Psoas muscle (tissue), 7 donors: ENCODE measurements at regions not wholly inside any gene's neighbourhood (a gene's known extent, or its start where the extent isn't known, plus 50 kb on each side); places are given as distances from the start of the nearest gene placed in this dataset.

Experiments
- ATAC-seq, 4 donors: fragments of 200-7000 bp; cut with Tn5 transposase; one replicate each; pipeline ENCODE4 v1.9.1; 2020; ENCODE audit warnings: moderate library complexity in 3 of 4, mild to moderate bottlenecking in 2 of 4
- DNase-seq, 2 donors: peaks; one replicate each; pipeline ENCODE4 v3.0.0-alpha.2; 2020
- H3K27ac ChIP-seq: fragments of 200-600 bp; one replicate; pipeline ENCODE4 v1.8.0; 2022
- H3K27me3 ChIP-seq, 3 donors: fragments of 200-600 bp in 1 of 3; one replicate each; pipeline versions ENCODE4 v1.6.1 to v1.8.0; 2013 to 2022; ENCODE audit warnings: low read length in 2 of 3, mild to moderate bottlenecking in 2 of 3, moderate library complexity in 1 of 3; ENCODE audit not compliant: insufficient read depth in 3 of 3
- H3K36me3 ChIP-seq, 2 donors: fragments of 200-600 bp in 1 of 2; one replicate each; pipeline versions ENCODE4 v1.6.1 to v1.8.0; 2013 to 2022; ENCODE audit warnings: low read depth in 1 of 2, mild to moderate bottlenecking in 1 of 2, moderate library complexity in 1 of 2; ENCODE audit not compliant: insufficient read depth in 1 of 2
- H3K4me1 ChIP-seq: fragments of 200-600 bp; one replicate; pipeline ENCODE4 v1.8.0; 2022
- H3K4me3 ChIP-seq: fragments of 200-600 bp; one replicate; pipeline ENCODE4 v1.8.0; 2022; ENCODE audit warnings: mild to moderate bottlenecking
- H3K9me3 ChIP-seq: fragments of 200-600 bp; one replicate; pipeline ENCODE4 v1.8.0; 2022
- WGBS, 3 donors: extraction: QIAGEN DNeasy Blood & Tissue Kit; methylation state at CpG; one replicate each; pipeline versions ENCODE4 v1.1.6 to v1.1.7; 2013; 5-methylcytosine and 5-hydroxymethylcytosine counted together
- intact Hi-C, 2 donors: fragments of 100-400 bp; cut with DNase I; formaldehyde crosslinking; loops; one replicate each; pipeline versions ENCODE4 v1.11.0 to v1.14.2; 2022
- TF ChIP-seq, protein P1 (sequence below): fragments of 200-600 bp; IDR thresholded peaks from one replicate; pipeline ENCODE4 v1.8.0; 2022; ENCODE audit warnings: antibody characterized with exemption
- donor health status: healthy with polysubstance abuse.
- donor health status: DM: no; HTN: no; CAD: no; lungs with moderate emphysema.
- donor health status: Bipolar disorder and iron deficiency.
- donor health status: healthy.
- donor health status: DM: yes; HTN: yes; CAD: no.
- donor health status: DM: no; HTN: no; CAD: no.
- donor health status: DM: yes; HTN: yes; CAD: no.

DNA sequence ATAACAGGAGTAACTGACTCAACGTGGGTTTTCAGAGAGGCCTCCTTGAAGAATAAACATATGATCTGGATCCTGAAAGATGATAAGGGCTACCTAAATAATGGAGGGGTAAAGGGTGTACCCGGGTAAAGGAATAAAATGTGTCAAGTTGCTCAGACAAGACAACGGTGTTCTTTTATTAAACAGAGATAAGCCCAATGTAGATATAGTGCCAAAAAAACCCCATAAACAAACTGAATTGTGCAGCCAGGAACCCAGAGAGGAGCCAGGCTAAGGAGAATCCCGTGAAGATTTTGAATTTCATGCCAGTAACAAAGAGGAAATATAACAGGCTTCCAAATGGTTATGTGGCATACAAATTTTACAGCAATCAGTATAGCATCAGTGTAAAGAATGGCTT is 618.2 kb downstream of the CPS1 start:
- ATAC-seq = no peak
- H3K9me3 ChIP-seq = no peaks in the 10 kb centered on the region
- DNase-seq = no peak
- no peaks in the 10 kb centered on the region for H3K36me3 ChIP-seq
- no peak overlapping the region for H3K27ac ChIP-seq
- H3K27me3 ChIP-seq = no peaks in the 10 kb centered on the region
- 37 to 48% (median 44%) methylated on average over 4 of the region's 4 CpGs for WGBS, 3 donors
- intact Hi-C loops = no loop called here
- TF ChIP-seq, protein P1, sequence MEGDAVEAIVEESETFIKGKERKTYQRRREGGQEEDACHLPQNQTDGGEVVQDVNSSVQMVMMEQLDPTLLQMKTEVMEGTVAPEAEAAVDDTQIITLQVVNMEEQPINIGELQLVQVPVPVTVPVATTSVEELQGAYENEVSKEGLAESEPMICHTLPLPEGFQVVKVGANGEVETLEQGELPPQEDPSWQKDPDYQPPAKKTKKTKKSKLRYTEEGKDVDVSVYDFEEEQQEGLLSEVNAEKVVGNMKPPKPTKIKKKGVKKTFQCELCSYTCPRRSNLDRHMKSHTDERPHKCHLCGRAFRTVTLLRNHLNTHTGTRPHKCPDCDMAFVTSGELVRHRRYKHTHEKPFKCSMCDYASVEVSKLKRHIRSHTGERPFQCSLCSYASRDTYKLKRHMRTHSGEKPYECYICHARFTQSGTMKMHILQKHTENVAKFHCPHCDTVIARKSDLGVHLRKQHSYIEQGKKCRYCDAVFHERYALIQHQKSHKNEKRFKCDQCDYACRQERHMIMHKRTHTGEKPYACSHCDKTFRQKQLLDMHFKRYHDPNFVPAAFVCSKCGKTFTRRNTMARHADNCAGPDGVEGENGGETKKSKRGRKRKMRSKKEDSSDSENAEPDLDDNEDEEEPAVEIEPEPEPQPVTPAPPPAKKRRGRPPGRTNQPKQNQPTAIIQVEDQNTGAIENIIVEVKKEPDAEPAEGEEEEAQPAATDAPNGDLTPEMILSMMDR = no peak
- H3K4me1 ChIP-seq = no peaks in the 10 kb centered on the region
- H3K4me3 ChIP-seq = no peak overlapping the region

DNA sequence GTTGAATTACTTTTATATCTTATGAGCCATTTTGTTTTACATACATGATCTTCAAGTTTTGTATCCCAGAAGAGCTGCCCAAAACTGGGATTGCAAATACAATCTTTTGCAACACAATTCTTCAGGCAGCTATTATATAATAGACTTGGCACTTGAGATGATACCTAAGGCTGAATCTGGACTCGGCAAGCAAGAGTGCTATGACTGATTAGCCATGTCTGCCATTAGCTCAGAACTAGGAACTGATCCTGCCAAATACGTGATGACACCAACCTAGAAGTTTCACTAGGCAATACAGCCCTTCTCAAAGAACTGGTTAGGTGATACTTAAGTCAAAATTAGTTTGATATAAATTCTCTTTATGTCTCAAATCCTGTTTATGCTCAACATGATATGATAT is 619.6 kb downstream of the CPS1 start:
- Histone ChIP-seq H3K27ac (no peak overlapping the region), H3K4me3 (no peak overlapping the region), H3K27me3 (no peaks in the 10 kb centered on the region), H3K4me1 (no peaks in the 10 kb centered on the region), H3K36me3 (no peaks in the 10 kb centered on the region), H3K9me3 (no peaks in the 10 kb centered on the region)
- DNase-seq (no peak), ATAC-seq (no peak)
- intact Hi-C loops = no loop called here
- TF ChIP-seq, protein P1 = no peak
- 32 to 57% (median 35%) methylated on average over 2 of the region's 2 CpGs for WGBS, 3 donors

DNA sequence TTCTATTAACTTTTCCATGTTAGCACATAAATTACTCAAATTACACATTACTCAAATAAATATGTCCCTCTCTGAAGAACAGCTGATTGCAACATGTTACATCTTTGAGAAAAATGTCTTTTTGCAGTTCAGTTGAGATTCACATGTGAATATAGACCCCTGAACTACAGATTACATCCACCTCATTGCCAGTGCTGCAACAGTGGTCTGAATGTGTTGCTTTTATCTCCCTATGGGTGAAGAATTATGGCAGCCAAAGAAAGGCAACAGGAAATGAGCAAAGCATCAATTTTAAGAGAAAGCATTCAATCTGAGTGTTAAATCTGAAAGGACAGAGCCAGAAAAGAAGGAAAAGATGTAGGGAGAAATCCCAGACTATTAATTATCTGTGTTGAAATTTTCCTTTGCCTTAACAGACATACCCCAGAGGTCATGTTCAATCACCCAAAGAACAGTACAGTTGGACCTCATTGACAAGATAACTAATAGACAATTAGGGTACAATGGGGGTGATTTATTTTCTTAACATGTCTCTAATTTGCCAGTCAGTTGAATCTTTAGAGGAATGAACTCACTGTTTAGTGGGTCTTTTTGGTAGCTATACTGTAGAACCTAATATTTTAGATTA is 620.2 kb downstream of the CPS1 start:
- no peaks in the 10 kb centered on the region for H3K27me3 ChIP-seq
- H3K4me1 ChIP-seq = no peaks in the 10 kb centered on the region
- ATAC-seq (no peak), DNase-seq (no peak)
- TF ChIP-seq, protein P1 = no peak
- H3K4me3 ChIP-seq = no peak overlapping the region
- no peak overlapping the region for H3K27ac ChIP-seq
- no peaks in the 10 kb centered on the region for H3K36me3 ChIP-seq
- no peaks in the 10 kb centered on the region for H3K9me3 ChIP-seq
- intact Hi-C loops = no loop called here

DNA sequence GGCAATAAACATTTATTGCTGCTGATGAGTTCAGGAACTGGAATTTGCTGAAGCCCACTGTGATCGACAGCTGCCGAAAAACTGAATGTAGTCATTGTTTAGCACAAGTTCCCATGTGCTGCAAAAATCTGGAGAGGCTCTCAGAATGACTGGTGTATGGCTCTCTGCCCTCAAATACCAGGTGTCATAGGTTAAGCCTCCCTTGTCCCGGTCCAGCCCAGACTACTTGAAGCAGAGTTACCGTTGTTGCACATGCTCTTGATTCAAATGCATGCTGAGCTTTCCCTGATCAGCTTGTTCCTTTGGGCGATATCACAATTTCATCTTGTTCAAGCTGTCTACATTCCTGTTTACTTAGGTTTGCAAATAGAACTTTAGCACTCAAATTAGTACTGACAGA is 625.2 kb downstream of the CPS1 start:
- intact Hi-C loops = no loop called here

DNA sequence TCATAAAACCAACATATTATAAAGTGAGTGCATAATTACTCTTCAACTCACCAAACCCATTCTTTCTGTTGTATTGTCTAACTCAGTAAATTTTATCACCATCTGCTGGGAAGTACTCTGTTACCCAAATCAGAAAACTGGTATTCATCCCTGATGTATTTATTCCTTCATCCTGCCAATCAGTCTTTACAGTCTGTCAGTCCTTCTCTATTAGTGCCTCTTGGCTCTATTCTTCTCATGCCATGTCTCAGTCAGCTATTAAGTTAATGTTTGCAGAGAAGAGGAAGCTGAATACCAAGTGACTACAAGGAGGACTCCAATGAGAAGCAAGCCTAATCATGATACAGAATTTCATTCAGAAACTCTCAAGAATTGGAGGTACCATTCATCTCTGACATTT is 631.2 kb downstream of the CPS1 start:
- no peak for DNase-seq

More for the DNA sequence above, 625.2 kb downstream of the CPS1 start:
- no peak overlapping the region for H3K27ac ChIP-seq
- no peaks in the 10 kb centered on the region for H3K9me3 ChIP-seq
- DNase-seq (no peak), ATAC-seq (no peak)
- H3K36me3 ChIP-seq = no peaks in the 10 kb centered on the region
- no peaks in the 10 kb centered on the region for H3K4me1 ChIP-seq
- no peak overlapping the region for H3K4me3 ChIP-seq
- WGBS, 3 donors = 14 to 18% (median 18%) methylated on average over 5 of the region's 5 CpGs
- no peaks in the 10 kb centered on the region for H3K27me3 ChIP-seq
- TF ChIP-seq, protein P1 = no peak

More for the DNA sequence above, 631.2 kb downstream of the CPS1 start:
- Histone ChIP-seq H3K27ac (no peak overlapping the region), H3K27me3 (no peaks in the 10 kb centered on the region), H3K4me1 (no peaks in the 10 kb centered on the region), H3K36me3 (no peaks in the 10 kb centered on the region), H3K9me3 (no peaks in the 10 kb centered on the region), H3K4me3 (no peak overlapping the region)
- TF ChIP-seq, protein P1 = no peak
- intact Hi-C loops = no loop called here
- no peak for ATAC-seq
